ENCODE measurements at regions not wholly inside any gene's neighbourhood (a gene's known extent, or its start where the extent isn't known, plus 50 kb on each side); places are given as distances from the start of the nearest gene placed in this dataset.

DNA sequence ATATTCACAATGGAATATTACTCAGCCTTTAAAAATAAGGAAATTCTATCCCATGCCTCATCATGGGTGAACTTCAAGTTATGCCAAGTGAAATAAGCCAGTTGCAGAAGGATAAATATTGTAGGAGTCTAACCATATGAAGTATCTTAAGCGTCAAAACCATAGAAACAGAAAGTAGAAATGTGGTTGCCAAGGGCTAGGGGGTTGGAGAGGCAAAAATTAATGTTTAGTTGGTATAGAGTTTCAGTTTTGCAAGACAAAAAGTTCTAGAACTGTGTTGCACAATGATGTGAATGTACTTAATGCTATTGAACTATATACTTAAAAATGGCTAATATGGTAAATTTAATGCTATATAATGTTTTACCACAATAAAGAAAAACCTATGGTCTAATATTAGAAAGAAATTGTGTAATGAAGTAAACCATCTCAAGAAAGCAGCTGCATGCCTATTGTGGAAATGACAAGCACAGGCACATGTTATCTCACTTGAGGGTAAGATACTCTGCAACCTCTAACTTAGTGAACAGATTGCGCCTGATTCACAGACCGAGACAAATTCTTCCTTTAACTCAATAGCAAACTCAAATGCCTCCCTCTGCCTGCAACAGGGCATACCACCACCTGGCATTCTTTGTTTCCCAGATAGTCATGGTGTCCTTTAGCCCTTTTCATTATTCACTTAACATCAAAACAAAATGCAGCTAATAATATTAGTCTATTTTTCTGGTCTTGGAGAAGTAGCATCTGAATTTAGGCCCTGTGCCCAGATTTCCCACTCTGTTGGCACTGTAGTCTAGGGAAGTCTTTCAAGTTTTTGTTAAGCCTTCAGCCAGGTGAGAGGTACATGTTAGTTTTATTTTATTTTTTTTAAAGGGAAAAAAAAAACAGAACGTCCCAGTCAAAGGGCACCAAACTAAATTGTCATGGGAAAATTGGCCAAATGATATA, 80.2 kb upstream of the ACP3 start:
- no peak for DNase-seq (ENCODE audit: low read depth)

DNA sequence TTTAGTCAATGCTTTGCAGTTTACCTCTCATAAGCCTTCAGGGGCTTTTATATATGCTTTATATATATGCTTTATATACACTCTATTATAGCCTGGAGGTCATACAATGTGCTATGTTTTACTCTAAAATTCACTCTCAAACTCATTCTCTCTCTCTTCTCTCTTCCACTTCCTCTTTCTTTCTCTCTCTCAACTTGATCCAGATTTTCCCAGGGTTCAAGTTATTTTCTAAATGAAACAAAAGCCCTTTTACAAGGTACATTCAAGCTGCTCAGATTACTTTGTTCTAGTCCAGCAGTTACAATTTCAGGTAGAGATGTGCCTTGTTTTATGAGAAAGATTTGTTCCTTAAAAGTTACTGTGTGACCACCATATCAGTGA, 79.6 kb upstream of the ACP3 start:
- no peak for DNase-seq (ENCODE audit: low read depth)

DNA sequence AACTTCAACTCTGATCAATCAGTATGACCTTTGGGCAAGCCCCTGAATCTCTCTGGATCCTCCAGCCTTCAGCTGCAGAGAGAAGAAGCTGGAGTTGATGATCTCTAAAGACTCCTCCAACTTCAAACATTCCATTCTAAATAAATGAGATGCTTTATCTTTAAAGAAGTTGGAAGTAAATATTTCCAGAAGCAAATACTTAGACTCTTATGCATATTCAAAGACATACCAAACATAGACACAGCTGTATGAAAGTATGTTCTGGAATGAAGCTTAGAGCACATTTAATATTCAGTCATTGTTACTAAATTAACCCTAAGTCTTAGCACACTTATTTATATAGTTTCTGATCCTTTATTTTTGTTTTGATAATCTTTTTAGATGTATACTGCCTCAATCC, 77.6 kb upstream of the ACP3 start:
- DNase-seq (ENCODE audit: low read depth) = no peak

DNA sequence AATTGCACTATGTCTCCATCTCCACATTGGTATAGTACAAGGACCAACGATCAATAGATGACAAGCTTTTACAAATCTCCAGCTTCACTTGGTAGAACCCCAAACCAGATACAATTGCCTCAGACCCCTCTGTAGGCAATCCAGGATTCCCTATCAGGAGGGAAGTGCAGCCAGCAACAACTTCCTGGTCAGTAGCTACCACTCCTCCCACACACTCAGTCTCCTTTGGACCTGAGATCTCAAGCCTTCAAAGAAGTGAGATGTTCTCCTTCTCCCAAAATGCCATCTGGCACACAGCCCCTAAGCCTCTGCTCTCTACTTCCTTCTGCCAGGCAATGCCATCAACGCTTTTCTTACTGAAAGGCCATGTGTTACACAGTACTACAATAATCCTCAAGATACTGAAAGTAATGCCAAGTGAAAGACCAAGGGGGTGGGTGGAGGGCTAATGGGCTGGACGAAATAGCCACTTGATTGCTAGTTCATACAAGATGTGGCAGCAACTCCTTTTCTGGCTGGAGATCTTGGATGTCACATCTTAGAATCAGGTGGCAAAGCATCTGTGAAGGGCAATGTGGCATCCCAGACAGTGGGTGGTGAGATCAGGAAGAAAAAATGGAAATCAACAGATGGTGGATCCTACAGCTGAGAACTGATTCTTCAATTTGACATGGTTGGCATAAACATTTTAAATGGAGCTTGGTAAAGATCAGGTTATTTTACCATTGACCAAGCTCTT, 75.3 kb upstream of the ACP3 start:
- no peak for DNase-seq (ENCODE audit: low read depth)

DNA sequence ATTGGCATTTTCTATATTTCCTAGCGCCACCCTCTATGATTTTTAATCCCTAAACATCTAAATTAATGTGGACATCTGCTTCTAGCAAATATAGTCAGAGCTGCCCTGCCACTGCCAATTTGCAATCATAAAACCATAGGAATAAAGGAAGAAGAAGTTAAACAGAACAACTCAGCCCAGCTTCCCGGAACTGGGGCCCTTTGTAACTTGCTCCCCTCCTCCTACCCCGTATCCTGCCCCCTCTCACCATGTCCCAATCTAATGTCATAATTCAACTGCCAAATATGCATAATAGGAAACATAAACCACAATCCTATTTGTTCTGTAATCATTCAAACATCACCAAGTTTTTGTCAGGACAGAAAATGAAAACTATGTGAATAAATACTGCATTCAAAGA, 74.4 kb upstream of the ACP3 start:
- DNase-seq (ENCODE audit: low read depth) = no peak

DNA sequence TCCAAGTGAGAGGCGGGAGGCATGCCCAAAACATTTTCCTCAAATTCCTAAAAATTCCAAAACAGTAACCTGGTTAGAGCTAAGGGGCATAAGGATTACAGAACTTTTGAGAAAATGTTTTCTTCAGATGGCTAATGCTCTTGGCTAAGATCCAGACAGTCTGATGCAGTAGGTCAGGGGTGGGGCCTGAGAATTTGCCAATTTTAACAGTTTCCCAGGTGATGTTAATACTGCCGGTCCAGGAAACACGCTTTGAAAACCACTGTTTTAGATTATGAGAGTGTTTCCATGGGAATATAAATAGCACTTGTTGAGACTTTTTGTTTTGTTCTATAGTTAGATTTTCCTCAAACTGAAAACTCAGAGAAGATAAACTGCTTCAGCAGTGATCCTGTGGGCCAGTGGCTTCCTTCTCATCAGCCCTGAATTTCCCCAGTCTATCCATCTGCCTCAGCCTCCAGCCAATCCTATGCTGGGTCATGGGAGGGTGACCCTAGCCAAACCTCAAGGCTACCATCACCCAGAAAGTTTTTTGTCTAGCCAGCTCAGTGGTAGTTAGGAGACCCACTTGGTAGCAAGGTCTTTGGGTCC, 71.6 kb upstream of the ACP3 start:
- DNase-seq (ENCODE audit: low read depth) = no peak

DNA sequence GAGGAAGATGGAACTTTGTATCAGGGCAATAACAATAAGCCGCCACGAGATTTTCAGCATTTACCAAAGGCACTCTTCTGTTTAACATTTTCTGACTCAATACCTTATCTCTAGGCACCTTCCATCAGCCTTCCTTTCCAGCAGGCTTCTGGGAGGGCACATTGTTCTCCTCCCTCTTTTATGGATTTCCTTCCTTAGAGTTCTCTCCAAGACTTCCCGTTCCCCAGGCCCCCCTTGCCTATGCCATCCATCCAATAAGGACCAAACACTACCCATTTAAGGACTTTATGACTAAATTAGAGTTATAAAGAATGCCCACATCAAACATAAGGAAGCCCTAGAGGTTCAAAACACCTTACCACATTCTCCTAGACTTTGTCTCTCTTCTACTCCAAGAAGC, 71.0 kb upstream of the ACP3 start:
- DNase-seq (ENCODE audit: low read depth) = no peak

DNA sequence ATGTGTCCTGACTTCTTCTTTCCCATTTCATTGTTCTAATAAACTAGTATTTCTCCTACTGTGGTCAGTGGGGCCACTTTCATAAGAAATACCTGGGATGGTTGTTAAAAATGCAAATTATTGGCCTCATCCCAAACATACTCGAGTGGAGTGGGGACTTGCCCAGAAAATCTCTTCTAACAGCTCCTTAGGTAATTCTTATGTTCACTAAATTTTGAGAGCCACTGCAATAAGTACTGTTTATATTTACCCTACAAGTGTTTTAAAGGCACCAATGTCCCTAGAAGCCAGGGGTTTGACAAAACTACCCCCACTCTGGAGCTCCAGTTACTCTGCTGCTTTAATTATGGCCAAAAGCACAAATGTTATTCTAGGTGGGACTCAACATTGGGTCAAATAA, 70.0 kb upstream of the ACP3 start:
- no peak for DNase-seq (ENCODE audit: low read depth)

DNA sequence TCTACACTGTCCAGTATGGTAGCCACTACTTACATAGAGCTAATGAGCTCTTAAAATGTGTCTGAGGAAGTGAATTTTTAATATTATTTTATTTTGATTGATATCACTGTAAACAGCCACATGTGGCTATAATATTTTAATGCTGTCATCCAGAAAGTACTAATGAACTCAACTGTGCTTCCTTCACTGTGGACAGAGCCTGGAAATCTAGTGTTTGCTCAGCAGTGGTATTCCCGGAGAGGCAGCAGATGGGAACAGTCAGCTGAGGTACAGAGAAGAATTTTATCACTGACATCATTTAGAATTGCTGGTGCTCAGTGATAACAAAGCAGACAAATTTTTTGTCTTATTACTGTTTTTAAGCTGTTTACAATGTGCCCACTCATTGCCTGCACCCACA, 68.7 kb upstream of the ACP3 start:
- no peak for DNase-seq (ENCODE audit: low read depth)

DNA sequence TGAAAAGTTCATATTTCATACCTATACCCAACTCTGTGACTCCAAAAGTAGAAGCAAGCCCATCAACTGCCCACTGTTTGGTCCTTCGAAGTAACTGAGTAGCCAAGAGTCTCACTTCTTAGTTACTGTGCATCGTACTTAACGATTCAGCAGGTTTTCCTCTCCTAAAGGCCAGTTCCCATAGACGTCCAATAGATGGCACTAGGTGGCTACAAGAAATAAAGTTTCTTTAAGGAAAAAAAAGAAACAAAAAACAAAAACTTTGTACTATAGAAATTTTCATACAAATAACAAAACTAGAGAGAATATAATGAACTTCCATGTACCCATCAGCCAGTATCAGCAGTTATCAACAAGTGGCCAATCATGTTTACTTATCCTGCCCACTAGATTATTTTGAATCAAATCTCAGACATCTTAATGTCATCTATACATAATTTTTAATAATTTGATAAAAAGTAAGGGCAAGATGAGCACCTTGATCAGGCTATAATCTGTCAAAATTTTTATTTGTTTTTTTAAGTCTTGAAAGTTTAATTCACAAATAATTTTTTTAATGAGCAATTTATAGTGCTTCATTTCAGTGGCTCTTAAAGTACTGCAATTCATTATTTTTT, 63.8 kb upstream of the ACP3 start:
- no peak for DNase-seq (ENCODE audit: low read depth)

DNA sequence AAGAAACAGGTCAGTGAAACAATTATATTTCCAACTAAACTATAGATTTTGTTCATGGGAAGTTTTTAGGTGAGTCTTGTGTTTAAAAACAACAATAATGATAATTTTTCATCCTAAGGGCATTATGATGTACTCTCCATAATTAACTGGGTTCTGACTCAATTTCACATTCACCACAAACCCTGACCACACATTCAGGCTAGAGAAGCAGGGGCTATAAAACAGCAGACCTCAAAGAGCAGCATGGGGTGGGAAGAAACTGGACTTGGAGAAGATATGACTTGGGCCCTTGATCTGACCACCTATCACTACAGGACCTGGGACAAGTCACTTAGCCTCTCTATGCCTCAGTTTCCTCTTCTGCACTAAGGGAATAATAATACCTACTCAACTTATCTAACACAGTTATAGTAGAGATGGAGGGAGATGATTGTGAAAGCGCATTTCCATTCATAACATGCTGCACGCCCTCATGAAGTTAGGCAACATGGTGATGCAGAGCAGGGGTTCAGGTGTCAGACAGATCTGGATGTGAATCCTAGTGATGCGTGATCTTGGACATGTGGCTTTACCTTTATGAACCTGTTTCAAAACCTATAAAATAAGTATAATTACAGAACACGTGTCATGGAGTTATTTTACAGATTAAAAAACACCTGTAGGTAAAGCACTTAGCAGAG, 63.0 kb upstream of the ACP3 start:
- DNase-seq (ENCODE audit: low read depth) = no peak

DNA sequence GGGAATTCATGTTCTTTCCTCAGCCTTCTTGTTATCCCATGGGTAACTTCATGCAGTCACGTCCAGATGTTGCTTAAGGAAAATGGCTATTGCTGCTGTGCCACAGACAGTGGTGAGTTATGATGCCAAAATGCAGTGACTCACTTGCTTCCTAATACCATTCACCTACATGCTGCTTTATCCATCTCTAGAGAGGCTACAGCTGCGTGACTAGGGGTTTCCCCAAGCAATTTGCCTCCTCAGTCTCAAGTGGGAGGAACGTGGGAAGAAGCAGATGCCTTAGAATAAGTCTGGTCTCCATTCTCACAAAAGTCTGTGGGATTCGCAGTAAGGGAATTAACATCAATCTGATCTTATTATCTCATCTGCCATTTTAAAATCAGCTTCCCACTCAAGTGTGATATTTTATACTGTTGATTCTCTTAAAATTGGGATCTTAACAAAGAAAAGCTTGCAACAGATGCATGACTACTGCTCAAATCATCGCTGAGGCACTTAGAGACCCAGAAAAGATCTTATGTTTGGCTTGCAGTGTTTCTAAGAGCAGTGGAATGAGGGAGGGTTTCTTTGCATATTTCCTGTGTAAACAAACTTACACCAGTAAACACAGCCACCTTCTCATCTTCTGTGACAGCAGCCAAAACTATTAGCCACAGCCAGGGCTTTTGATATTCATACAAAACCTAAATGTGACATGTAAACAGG, 62.0 kb upstream of the ACP3 start:
- DNase-seq (ENCODE audit: low read depth) = no peak

DNA sequence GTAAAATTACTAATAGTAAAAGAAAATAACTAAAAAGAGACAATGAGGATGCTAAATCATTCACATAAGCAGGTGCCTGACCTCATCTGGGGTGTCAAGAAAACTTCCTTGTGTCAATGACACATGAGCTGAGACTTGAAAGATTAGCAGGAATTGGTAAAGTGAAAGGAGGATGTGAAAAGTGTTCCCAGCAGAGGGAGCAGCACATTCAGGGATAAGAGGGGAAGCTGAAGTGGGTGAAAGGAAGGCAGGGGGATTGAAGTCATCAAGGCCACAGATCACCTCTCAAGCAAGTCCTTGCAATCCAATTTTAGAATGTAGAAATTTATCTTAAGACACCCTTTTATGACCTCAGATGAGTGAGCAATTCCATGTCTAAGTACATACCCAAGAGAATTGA, 60.2 kb upstream of the ACP3 start:
- DNase-seq (ENCODE audit: low read depth) = no peak

DNA sequence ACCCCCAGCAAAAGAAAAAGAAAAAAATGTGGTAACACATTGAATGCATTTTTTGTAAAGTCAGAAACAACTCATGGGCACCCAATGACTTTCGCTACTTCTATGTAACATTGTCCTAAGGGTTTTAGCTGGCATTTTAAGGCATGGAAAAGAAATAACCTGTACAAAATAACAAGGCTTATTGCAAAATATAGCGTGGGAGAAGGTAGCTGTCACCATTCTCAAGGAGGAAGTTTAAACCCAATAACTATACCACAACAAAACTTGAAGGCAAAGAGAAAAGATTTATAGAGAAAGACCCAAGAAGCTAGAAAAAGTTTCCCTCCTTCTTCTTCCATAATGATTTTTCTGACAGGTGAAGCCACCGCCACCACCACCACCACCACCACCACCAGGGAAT, 55.7 kb upstream of the ACP3 start:
- no peak for DNase-seq (ENCODE audit: low read depth)

DNA sequence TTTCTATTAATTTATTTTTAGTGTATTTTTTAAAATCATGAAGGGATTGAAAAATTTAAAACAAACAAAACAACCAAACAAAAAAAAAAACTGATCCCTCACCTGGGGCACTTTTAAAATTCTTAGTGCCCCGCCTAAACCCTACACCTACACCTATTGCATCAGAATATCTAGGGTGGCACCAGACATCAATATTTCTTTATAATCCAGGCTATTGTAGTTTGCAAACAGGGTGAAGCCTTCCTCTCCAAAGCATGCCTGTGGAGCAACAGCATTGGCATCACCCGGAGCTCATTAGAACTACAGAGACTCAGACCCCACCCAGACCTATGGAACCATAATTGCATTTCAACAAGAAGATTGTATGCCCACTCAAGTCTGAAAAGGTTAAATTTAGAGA, 54.9 kb upstream of the ACP3 start:
- no peak for DNase-seq (ENCODE audit: low read depth)

DNA sequence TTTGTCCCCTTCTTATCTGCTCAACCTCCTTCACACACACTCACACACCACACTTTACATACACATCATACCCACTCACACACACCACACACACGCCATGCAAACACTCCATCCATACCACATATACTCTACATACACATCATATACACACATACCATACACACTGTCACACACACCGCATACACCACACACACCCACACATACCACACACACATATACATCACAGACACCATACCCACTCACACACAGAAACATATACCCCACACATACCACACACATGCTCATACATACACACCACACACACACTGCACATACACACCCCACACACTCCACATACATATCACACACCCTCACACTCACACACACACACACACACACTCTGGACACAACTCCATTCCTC, 54.3 kb upstream of the ACP3 start:
- DNase-seq (ENCODE audit: low read depth) = no peak

DNA sequence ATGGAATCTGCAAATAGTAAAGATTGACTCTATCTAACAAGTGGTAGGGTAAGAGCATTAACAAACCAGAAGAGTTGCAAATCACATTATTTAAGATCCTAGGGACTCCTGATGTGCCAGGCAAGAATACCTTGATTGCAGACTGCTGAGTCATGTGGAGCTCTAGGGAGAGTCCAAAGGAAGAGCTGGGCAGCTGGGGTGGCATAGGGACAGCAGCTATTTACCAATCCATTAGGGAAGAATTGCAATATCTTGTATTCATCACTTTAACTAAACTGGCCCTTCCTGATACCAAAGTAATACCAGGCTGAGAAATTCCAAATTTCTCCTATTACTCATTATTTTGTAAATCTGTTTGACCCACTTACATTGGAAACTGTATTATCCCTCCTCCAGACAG, 52.2 kb upstream of the ACP3 start:
- DNase-seq (ENCODE audit: low read depth) = no peak

DNA sequence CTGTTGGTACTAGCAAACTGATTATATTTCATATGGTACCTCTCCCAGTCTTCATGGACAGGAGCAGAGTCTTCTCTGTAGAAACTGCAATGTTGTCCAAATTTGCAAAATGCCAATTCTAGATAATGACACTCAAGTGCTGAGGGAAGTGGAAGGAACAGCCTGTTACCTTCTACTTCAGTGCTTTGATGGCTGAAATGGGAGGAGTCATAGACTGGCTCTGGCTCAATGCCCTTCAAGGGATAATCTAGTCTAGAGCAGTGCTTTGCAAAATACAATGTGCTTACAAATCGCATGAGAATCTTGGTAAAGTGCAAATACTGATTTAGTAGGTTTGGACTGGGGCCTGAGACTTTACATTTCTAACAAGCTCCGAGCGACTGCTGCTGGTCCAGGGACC, 51.7 kb upstream of the ACP3 start:
- DNase-seq (ENCODE audit: low read depth) = no peak

DNA sequence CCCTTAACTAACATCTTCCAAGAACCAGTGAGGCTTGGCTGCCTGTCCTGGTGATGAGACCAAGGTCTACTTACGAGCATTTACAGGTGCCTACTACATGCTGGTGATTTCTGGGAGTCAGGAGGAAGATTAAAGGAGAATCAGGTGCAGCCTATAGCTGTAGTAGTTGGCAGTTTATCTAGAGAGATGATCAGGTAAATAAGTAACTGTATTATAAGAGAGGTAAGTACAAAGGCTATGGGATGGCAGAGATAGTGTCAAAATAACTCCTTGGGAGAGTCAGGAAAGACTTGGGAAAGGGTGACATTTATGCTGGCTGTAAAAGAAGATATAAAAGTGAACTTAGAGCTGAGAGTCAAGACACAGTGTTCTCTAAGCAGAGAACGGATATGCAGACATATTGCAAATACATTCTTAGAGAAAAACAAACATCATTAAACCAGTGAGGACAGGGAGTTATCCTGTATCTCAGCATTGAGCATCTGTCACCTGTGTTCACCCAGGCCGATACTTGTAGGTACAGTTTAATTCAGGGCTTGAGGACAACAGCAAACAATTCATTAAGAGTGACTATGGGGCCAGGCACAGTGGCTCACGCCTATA, 49.7 kb upstream of the ACP3 start:
- no peak for DNase-seq (ENCODE audit: low read depth)

Measured in HS-27A (cell line).